ENCODE measurements at regions not wholly inside any gene's neighbourhood (a gene's known extent, or its start where the extent isn't known, plus 50 kb on each side); places are given as distances from the start of the nearest gene placed in this dataset.

GRCh38 chr2:134019871-134020270 lies 234.0 kb upstream of the MGAT5 start:
- no peak for TF ChIP-seq CTCF (IDR thresholded peaks at IDR 0.05)
- TF ChIP-seq POLR2A (IDR thresholded peaks at IDR 0.05) = no peak
